Effector memory CD8-positive, alpha-beta T cell (primary cell): ENCODE measurements at regions not wholly inside any gene's neighbourhood (a gene's known extent, or its start where the extent isn't known, plus 50 kb on each side); places are given as distances from the start of the nearest gene placed in this dataset.

Source experiments
- ATAC-seq: fragments of 150-1000 bp; cut with Tn5 transposase; replicated peaks from 2 replicates; pipeline ENCODE4 v1.10.0; 2021; ENCODE audit warnings: mild to moderate bottlenecking, moderate library complexity
- DNase-seq, 3 experiments: peaks; one replicate each; pipeline ENCODE4 v3.0.0; 2021
- H3K27ac Mint-ChIP-seq, 2 donors: one replicate each; pipeline ENCODE4 v1.8.0; 2022; ENCODE audit warnings: mild to moderate bottlenecking in 2 of 2, mixed read lengths in 2 of 2, moderate library complexity in 2 of 2
- H3K27me3 Mint-ChIP-seq, 2 donors: one replicate each; pipeline ENCODE4 v1.8.0; 2022; ENCODE audit warnings: mixed read lengths in 2 of 2
- H3K36me3 Mint-ChIP-seq: one replicate; pipeline ENCODE4 v1.8.0; 2022; ENCODE audit warnings: mild to moderate bottlenecking, moderate library complexity, mixed read lengths; ENCODE audit not compliant: insufficient read depth
- H3K4me1 Mint-ChIP-seq, 2 donors: one replicate each; pipeline ENCODE4 v1.8.0; 2022; ENCODE audit warnings: low read depth in 2 of 2, mixed read lengths in 2 of 2
- H3K4me3 Mint-ChIP-seq, 2 donors: one replicate each; pipeline ENCODE4 v1.8.0; 2022; ENCODE audit warnings: mild to moderate bottlenecking in 2 of 2, mixed read lengths in 2 of 2, moderate library complexity in 2 of 2
- H3K9me3 Mint-ChIP-seq, 2 donors: one replicate each; pipeline ENCODE4 v1.8.0; 2022; ENCODE audit warnings: mixed read lengths in 2 of 2

DNA sequence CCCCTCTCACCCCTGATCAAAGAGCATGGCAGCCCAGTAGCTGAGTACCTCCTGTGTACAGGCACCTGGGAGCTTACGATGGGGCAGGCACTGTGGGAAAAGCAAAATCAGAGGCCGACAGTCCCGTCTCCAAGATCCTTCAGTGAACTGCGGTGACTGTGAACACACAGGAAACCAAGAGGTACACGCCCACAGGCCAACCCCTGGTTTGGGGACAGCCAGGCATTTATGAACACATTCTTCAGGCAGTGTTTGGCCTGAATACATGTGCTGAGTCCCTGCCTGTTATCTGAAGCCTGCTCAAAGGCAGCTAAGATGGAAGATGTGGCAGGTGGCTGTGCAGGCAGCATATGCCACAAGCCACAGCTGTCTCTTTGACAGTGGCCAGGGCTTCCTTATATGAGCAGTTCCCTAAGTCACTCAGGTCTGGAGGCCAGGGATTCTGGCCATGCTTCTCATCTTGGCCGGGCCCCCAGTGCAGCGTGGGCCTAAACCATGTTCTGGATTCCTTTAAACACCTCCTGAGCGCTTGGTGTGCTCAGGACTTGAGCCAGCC, 123.6 kb downstream of the UQCRFS1 start:
- H3K36me3 Mint-ChIP-seq, result no peaks in the 10 kb centered on the region
- H3K4me1 Mint-ChIP-seq, result no peaks in the 10 kb centered on the region
- no peak overlapping the region for H3K4me3 Mint-ChIP-seq
- DNase-seq, result no peak
- H3K27ac Mint-ChIP-seq, result no peak overlapping the region
- ATAC-seq, result no peak
- H3K27me3 Mint-ChIP-seq, result peaks cover 11 to 13% of the 10 kb centered on the region in 2 donors
- no peaks in the 10 kb centered on the region for H3K9me3 Mint-ChIP-seq

DNA sequence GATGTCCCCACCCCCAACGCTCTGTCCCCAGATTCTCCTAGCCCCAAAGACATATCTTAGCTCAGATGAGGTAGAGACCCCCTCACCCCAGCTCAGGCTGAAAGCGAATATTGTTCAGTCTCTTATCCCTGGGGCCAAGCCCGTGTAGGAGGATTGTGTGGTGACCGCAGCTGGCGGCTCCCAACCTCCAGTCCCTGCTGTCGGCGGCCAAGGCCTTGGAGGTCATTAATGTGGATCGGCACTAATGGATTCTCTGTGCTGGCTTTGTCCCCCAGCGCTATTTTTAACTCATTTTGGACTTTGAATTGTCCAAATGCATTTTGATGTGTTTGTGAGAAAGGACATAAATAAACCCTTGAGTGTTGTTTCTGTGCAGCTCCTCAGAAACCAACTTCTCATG, 124.2 kb downstream of the UQCRFS1 start:
- H3K9me3 Mint-ChIP-seq, result no peaks in the 10 kb centered on the region
- ATAC-seq (no peak), DNase-seq (no peak)
- no peak overlapping the region for H3K27ac Mint-ChIP-seq
- no peaks in the 10 kb centered on the region for H3K36me3 Mint-ChIP-seq
- H3K4me1 Mint-ChIP-seq, result peaks cover 0 to 1% of the 10 kb centered on the region in 2 donors
- no peak overlapping the region for H3K4me3 Mint-ChIP-seq
- H3K27me3 Mint-ChIP-seq, result peaks cover 17 to 19% of the 10 kb centered on the region in 2 donors

DNA sequence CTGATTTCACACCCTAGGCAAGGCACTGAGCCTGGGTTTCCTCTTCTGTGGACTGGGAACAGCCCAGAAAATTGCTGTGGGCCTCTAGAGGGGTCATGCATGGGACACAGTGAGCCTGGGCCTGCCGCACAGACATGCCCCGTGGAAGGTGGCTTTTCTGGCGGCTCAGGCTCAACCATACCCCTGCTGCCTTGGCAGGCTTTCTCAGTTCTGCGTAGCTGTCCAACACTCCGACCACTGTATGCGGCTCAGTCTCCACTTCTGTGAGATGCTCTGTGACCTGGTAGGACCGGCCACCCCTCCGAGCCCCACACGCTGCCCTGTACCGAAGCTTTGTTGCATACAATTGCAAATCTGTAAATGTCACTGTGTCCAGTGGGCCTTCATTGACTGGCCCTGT, 126.3 kb downstream of the UQCRFS1 start:
- no peak overlapping the region for H3K27ac Mint-ChIP-seq
- H3K36me3 Mint-ChIP-seq, result no peaks in the 10 kb centered on the region
- H3K4me1 Mint-ChIP-seq, result peaks cover 0 to 1% of the 10 kb centered on the region in 2 donors
- no peaks in the 10 kb centered on the region for H3K9me3 Mint-ChIP-seq
- no peak overlapping the region for H3K4me3 Mint-ChIP-seq
- ATAC-seq (no peak), DNase-seq (no peak)
- peaks cover 18 to 19% of the 10 kb centered on the region in 2 donors for H3K27me3 Mint-ChIP-seq

DNA sequence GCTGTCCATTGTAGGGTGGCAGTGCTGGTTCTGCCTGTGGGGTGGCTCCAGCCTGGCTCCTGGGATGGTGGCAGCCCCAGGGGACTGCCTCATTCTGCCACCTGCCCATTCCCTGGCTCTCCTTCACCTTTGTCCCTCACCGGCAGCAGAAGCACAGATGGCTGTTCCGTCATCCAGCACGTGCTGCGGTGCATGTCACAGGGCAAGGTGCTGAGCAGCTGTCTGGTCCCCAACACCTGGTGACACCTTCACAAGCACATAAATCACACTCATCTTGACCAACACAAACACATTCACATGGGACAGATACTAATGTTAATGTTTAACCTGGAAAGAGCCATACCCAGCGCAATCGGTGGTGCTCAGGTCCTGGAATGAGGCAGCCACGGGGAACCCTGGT, 126.8 kb downstream of the UQCRFS1 start:
- Mint-ChIP-seq H3K36me3 (no peaks in the 10 kb centered on the region), H3K4me3 (no peak overlapping the region)

DNA sequence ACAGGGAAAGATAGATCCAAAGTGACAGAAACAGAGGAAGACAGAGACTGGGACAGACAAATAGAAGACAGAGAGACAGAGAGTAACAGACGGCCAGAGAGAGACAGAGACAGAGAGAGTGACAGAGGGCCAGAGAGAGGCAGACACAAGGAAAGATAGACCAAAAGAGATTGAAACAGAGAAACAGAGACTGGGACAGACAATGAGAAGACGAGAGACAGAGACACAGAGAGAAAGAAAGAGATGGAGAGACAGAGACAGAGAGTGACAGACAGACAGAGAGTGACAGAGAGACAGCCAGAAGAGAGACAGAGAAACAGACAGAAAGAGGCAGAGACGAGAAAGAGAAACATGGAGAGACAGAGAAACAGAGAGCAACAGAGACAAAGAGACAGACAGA, 127.3 kb downstream of the UQCRFS1 start:
- no peak for DNase-seq

More for the DNA sequence above, 126.8 kb downstream of the UQCRFS1 start:
- no peak for DNase-seq
- no peak overlapping the region for H3K27ac Mint-ChIP-seq
- no peaks in the 10 kb centered on the region for H3K9me3 Mint-ChIP-seq
- no peak for ATAC-seq
- H3K27me3 Mint-ChIP-seq, result peaks cover 18 to 19% of the 10 kb centered on the region in 2 donors
- peaks cover 0 to 1% of the 10 kb centered on the region in 2 donors for H3K4me1 Mint-ChIP-seq

DNA sequence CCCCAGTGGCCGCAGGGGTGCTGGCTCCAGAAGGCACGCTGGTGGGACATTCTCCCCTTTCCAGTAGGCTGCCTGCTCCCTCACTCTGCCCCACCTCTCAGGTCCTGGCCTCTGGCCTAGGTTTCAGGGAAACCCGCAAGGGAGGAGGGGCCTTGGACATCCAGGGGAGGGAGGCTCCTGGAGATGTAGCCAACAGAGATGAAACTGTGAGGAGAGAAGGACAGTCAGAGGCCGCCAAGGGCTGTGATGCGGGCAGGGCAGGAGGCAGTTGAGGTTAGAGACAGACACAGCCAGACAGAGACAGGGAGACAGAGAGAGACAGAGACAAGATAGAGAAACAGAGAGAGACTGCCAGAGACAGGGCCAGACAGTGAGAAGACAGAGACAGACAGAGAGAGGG, 127.7 kb downstream of the UQCRFS1 start:
- H3K27me3 Mint-ChIP-seq, result peaks cover 18 to 23% of the 10 kb centered on the region in 2 donors
- H3K27ac Mint-ChIP-seq, result no peak overlapping the region
- H3K4me3 Mint-ChIP-seq, result no peak overlapping the region
- H3K36me3 Mint-ChIP-seq, result no peaks in the 10 kb centered on the region
- ATAC-seq (no peak), DNase-seq (no peak)
- H3K9me3 Mint-ChIP-seq, result no peaks in the 10 kb centered on the region
- peaks cover 1 to 5% of the 10 kb centered on the region in 2 donors for H3K4me1 Mint-ChIP-seq

More for the DNA sequence above, 127.3 kb downstream of the UQCRFS1 start:
- ATAC-seq, result no peak
- no peaks in the 10 kb centered on the region for H3K36me3 Mint-ChIP-seq
- peaks cover 1 to 5% of the 10 kb centered on the region in 2 donors for H3K4me1 Mint-ChIP-seq
- peaks cover 18 to 23% of the 10 kb centered on the region in 2 donors for H3K27me3 Mint-ChIP-seq
- no peaks in the 10 kb centered on the region for H3K9me3 Mint-ChIP-seq
- H3K27ac Mint-ChIP-seq, result no peak overlapping the region
- no peak overlapping the region for H3K4me3 Mint-ChIP-seq

DNA sequence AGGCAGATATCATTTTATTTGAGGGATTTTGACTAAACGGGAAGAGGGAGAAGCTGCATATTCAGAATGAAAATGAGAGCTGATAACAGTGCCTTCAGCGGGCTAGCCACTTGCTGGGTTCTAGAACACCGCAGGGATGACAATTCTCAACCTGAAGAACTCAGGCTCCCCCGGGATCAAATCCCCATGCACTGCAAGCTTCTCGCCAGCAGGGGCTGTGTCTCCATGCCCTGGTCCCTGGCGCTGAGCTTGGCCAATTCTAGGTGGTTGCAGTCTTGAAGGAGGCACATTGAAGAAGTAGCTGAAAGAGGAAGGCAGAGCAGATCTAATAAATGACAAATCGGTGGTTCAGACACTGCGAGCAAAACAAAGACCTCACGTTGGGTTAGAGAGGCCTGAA, 128.7 kb downstream of the UQCRFS1 start:
- Mint-ChIP-seq H3K27me3 (peaks cover 18 to 23% of the 10 kb centered on the region in 2 donors), H3K4me3 (no peak overlapping the region), H3K36me3 (no peaks in the 10 kb centered on the region), H3K9me3 (no peaks in the 10 kb centered on the region), H3K27ac (no peak overlapping the region), H3K4me1 (peaks cover 1 to 5% of the 10 kb centered on the region in 2 donors)
- DNase-seq (no peak), ATAC-seq (no peak)

DNA sequence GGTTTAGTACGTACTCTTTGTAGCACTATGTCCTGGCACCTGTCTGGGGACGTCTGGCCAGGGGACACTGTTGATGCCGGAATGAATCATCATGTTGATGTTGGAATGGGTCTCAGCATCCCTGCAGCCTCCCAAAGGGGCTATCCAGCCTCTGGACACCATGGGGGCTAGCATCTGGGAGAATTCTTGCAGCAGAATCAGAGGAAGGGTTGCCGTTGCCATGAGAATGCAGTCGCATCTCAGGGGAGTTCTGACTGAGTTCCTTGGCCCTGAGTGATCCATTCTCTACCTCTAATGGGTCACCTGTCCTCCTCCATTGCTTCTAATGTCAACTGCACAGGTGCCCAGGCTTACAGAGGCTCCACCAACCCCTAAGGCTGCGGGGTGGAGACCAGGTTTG, 129.1 kb downstream of the UQCRFS1 start:
- no peak overlapping the region for H3K4me3 Mint-ChIP-seq
- no peak for ATAC-seq
- no peaks in the 10 kb centered on the region for H3K36me3 Mint-ChIP-seq

DNA sequence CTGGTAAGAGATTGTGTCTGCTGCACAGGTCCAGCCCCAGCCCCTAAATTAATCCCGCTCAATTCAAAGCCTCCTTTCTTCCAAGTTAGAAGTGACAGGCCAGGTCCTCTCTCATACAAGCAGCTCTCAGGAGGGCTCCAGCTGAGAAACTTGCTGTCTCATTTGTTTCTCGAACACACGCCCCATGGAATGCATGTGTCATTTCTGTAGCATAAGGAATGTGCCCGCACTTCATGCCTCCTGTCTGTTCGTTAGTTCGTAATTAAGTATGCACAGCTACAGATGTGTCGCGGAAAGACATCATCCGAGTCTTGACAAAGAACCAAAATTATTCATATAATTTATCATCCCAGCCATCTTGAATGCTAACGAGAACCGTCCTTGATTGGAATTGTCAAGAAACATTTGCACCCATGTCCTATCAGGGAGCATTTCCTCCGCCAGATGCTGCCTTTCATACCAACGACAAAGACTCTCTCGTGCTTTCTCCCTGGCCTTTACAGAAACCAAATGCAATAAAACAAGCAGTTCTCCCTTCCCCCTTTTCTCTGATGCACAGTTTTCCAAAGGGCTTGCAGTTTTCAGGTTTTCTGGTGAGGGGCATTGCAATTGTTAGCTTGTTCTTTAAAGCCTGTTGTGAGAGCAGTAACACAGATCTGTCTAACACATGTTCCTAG, 133.5 kb downstream of the UQCRFS1 start:
- no peak overlapping the region for H3K27ac Mint-ChIP-seq
- H3K4me3 Mint-ChIP-seq, result no peak overlapping the region
- no peak for DNase-seq
- no peak for ATAC-seq
- no peaks in the 10 kb centered on the region for H3K36me3 Mint-ChIP-seq
- peaks cover 8 to 11% of the 10 kb centered on the region in 2 donors for H3K27me3 Mint-ChIP-seq
- H3K4me1 Mint-ChIP-seq, result peaks cover 1 to 5% of the 10 kb centered on the region in 2 donors
- no peaks in the 10 kb centered on the region for H3K9me3 Mint-ChIP-seq

More for the DNA sequence above, 129.1 kb downstream of the UQCRFS1 start:
- no peak overlapping the region for H3K27ac Mint-ChIP-seq
- H3K9me3 Mint-ChIP-seq, result no peaks in the 10 kb centered on the region
- peaks cover 1 to 5% of the 10 kb centered on the region in 2 donors for H3K4me1 Mint-ChIP-seq
- H3K27me3 Mint-ChIP-seq, result peaks cover 18 to 23% of the 10 kb centered on the region in 2 donors
- DNase-seq, result no peak

DNA sequence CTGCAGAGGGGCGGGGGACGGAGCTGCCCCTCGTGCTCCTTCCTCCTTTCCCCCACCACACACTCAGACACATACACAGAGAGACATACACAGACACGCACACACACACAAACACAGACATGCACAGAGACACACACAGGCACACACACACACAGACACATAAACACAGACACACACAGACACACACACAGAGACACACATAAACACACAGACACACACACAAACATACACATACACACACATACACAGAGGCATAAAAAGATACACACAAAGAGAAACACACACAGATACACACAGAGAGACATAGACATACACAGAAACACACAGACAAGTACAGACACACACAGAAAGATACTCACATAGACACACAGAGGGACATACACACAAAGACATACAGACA, 136.0 kb downstream of the UQCRFS1 start:
- Mint-ChIP-seq H3K36me3 (no peaks in the 10 kb centered on the region), H3K27me3 (peaks cover 0 to 4% of the 10 kb centered on the region in 2 donors)
- no peak for ATAC-seq

DNA sequence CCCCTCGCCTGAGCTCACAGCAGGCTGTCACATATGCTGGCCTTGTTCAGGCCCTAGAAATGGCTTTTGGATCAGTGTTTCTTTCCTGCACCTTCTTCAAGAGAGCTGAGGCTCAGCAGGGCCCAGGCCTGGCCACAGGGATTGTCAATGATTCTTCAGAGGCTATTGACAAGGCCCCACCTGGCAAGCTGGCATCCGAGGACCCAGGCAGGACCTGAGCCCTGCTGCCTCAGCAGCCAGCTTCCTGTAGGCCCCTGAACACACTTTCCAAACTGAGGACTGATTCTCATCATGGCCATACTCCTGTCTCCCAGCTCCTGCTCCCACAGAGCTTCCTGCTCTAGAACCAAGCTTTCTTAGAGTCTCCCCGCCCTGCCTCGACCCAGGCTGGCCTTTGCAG, 136.8 kb downstream of the UQCRFS1 start:
- no peaks in the 10 kb centered on the region for H3K36me3 Mint-ChIP-seq
- ATAC-seq (no peak), DNase-seq (no peak)
- H3K9me3 Mint-ChIP-seq, result no peaks in the 10 kb centered on the region
- no peak overlapping the region for H3K4me3 Mint-ChIP-seq
- H3K27me3 Mint-ChIP-seq, result peaks cover 0 to 3% of the 10 kb centered on the region in 2 donors
- no peak overlapping the region for H3K27ac Mint-ChIP-seq
- H3K4me1 Mint-ChIP-seq, result peaks cover 0 to 5% of the 10 kb centered on the region in 2 donors

More for the DNA sequence above, 136.0 kb downstream of the UQCRFS1 start:
- H3K27ac Mint-ChIP-seq, result no peak overlapping the region
- no peaks in the 10 kb centered on the region for H3K9me3 Mint-ChIP-seq
- no peak overlapping the region for H3K4me3 Mint-ChIP-seq
- DNase-seq, result no peak
- peaks cover 0 to 5% of the 10 kb centered on the region in 2 donors for H3K4me1 Mint-ChIP-seq

DNA sequence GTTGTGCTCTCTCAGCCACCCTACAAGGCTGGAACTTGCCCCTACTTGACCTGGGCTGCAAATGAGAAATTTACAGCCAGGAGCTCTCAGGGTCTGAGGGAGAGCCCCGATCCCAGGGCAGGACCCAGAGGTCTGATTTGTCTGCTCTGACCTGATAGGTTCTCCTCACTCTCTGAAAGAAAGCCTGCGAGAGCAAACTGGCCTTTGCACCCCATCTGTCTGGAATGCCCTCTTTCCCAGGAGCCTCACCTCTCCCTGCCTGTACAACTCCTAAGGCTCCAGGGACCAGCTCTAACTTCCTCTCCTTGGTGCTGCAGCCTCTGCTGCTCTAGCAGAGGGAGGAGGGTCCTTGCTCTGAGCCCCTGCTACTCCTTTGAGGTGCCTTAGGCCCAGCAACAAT, 137.8 kb downstream of the UQCRFS1 start:
- no peaks in the 10 kb centered on the region for H3K9me3 Mint-ChIP-seq
- ATAC-seq, result no peak
- no peaks in the 10 kb centered on the region for H3K4me1 Mint-ChIP-seq
- no peak for DNase-seq
- no peaks in the 10 kb centered on the region for H3K27me3 Mint-ChIP-seq
- H3K36me3 Mint-ChIP-seq, result no peaks in the 10 kb centered on the region
- H3K27ac Mint-ChIP-seq, result no peak overlapping the region
- H3K4me3 Mint-ChIP-seq, result no peak overlapping the region

DNA sequence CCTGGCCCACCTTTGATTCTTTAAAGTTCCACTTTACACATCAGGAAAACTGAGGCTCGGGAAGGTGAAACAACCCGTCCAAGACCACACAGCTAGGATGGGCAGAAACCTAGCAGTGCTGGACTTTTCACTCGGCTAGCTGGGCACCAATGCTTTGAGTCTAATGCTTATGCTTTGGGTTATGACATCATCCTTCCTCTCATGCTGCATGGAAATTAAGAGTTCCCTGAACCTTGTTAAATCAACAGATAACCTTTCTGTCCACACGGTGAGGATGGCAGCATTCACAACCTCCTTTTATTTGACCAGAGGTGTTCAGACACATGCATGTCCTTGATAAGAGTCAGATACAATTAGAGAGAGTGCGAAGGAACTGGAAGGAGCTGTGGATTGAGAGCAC, 138.4 kb downstream of the UQCRFS1 start:
- Mint-ChIP-seq H3K4me3 (no peak overlapping the region), H3K4me1 (no peaks in the 10 kb centered on the region), H3K9me3 (no peaks in the 10 kb centered on the region), H3K36me3 (no peaks in the 10 kb centered on the region), H3K27me3 (no peaks in the 10 kb centered on the region), H3K27ac (no peak overlapping the region)
- ATAC-seq, result no peak
- DNase-seq, result no peak

DNA sequence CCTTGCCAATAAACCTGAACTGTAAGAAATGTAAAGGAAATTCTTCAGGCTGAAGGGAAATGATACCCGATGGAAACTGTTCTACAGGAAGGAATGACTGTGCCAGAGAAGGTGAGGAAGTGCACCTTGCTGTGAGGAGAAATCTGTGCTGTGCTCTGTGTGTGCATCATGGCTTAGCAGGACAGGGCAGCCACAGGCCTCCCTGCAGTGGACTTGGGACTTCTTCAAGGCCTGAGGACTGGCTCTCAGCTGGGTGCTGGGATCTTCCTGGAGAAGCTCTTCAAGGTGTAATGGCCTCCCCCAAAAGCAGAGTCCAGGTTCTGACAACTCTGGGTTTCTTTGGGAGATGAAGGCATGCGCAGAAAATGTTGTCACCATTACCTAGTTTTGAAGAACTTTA, 145.1 kb downstream of the UQCRFS1 start:
- peaks cover 9 to 20% of the 10 kb centered on the region in 2 donors for H3K27me3 Mint-ChIP-seq

More for the DNA sequence above, 145.1 kb downstream of the UQCRFS1 start:
- DNase-seq, result no peak
- H3K9me3 Mint-ChIP-seq, result peaks cover 0 to 1% of the 10 kb centered on the region in 2 donors
- no peaks in the 10 kb centered on the region for H3K36me3 Mint-ChIP-seq
- H3K4me1 Mint-ChIP-seq, result no peaks in the 10 kb centered on the region
- H3K27ac Mint-ChIP-seq, result no peak overlapping the region
- ATAC-seq, result no peak
- no peak overlapping the region for H3K4me3 Mint-ChIP-seq
